Peyer's patch (tissue), 4 donors: ENCODE measurements at regions not wholly inside any gene's neighbourhood (a gene's known extent, or its start where the extent isn't known, plus 50 kb on each side); places are given as distances from the start of the nearest gene placed in this dataset.

Experiments used
- DNase-seq, 3 donors: peaks; one replicate each; pipeline ENCODE4 v3.0.0-alpha.2; 2017 to 2019
- H3K27ac ChIP-seq, 4 donors: fragments of 200-600 bp; sonication (generic); one replicate each; pipeline ENCODE4 v1.5.1; 2016 to 2019
- H3K27me3 ChIP-seq, 2 donors: fragments of 200-600 bp; sonication (generic); one replicate each; pipeline ENCODE4 v1.5.1; 2019
- H3K36me3 ChIP-seq, 3 donors: fragments of 200-600 bp; sonication (generic); one replicate each; pipeline ENCODE4 v1.5.1; 2016 to 2019
- H3K4me1 ChIP-seq, 4 donors: fragments of 200-600 bp; sonication (generic); one replicate each; pipeline ENCODE4 v1.5.1; 2016 to 2019
- H3K4me3 ChIP-seq, 4 donors: fragments of 200-600 bp; sonication (generic); 1 replicate in 3 of 4; 2 replicates in 1 of 4; pipeline ENCODE4 v1.5.1; 2016 to 2019; ENCODE audit warnings: mild to moderate bottlenecking in 1 of 4
- H3K9me3 ChIP-seq, 4 donors: fragments of 200-600 bp; sonication (generic); one replicate each; pipeline ENCODE4 v1.5.1; 2016 to 2019; ENCODE audit warnings: mild to moderate bottlenecking in 1 of 4
- CTCF ChIP-seq, 6 experiments: fragments of 450-650 bp in 4 of 6; fragments of 200-600 bp in 2 of 6; sonication (generic) in 1 of 6; IDR thresholded peaks; one replicate each; pipeline ENCODE4 v1.5.1; 2017 to 2019; ENCODE audit warnings: antibody characterized with exemption in 6 of 6, mild to moderate bottlenecking in 3 of 6, moderate library complexity in 1 of 6
- POLR2A ChIP-seq, 2 donors: fragments of 450-650 bp; IDR thresholded peaks; one replicate each; pipeline ENCODE4 v1.5.1; 2017; ENCODE audit warnings: antibody characterized with exemption in 2 of 2, mild to moderate bottlenecking in 2 of 2, moderate library complexity in 2 of 2

- Histone ChIP-seq H3K27me3 (no peaks in the 10 kb centered on the region), H3K4me1 (peaks cover 3 to 43% (median 18%) of the 10 kb centered on the region in 4 donors), H3K4me3 (no peak overlapping the region), H3K9me3 (no peaks in the 10 kb centered on the region), H3K27ac (peak overlapping the region; percentile 46 to 81 (median 76)), H3K36me3 (no peaks in the 10 kb centered on the region)
- TF ChIP-seq CTCF (IDR thresholded peaks at IDR 0.05) (no peak), POLR2A (IDR thresholded peaks at IDR 0.05) (no peak)
- peak in 1 of 3 donors; percentile 71 for DNase-seq
These were observed 198.2 kb upstream of the PLEKHG7 start for GRCh38 chr12:92504594-92504981.

- H3K4me3 ChIP-seq, result no peak overlapping the region
- H3K27me3 ChIP-seq, result no peaks in the 10 kb centered on the region
- no peaks in the 10 kb centered on the region for H3K9me3 ChIP-seq
- TF ChIP-seq CTCF (IDR thresholded peaks at IDR 0.05), result no peak
- no peak for TF ChIP-seq POLR2A (IDR thresholded peaks at IDR 0.05)
- peak overlapping the region; percentile 46 to 81 (median 76) for H3K27ac ChIP-seq
- H3K36me3 ChIP-seq, result no peaks in the 10 kb centered on the region
- peaks cover 3 to 43% (median 18%) of the 10 kb centered on the region in 4 donors for H3K4me1 ChIP-seq
- no peak for DNase-seq
These were observed 198.7 kb upstream of the PLEKHG7 start for GRCh38 chr12:92503971-92504593.

- H3K27me3 ChIP-seq, result no peaks in the 10 kb centered on the region
- peaks cover 3 to 43% (median 18%) of the 10 kb centered on the region in 4 donors for H3K4me1 ChIP-seq
- H3K4me3 ChIP-seq, result no peak overlapping the region
- TF ChIP-seq CTCF (IDR thresholded peaks at IDR 0.05) (no peak), POLR2A (IDR thresholded peaks at IDR 0.05) (no peak)
- H3K9me3 ChIP-seq, result no peaks in the 10 kb centered on the region
- peak overlapping the region; percentile 46 to 81 (median 76) for H3K27ac ChIP-seq
- H3K36me3 ChIP-seq, result no peaks in the 10 kb centered on the region
- DNase-seq, result no peak
These were observed 199.5 kb upstream of the PLEKHG7 start for GRCh38 chr12:92503029-92503931.

- H3K4me1 ChIP-seq, result peaks cover 3 to 43% (median 18%) of the 10 kb centered on the region in 4 donors
- DNase-seq, result peak in 2 of 3 donors; percentile 55 to 56
- H3K9me3 ChIP-seq, result no peaks in the 10 kb centered on the region
- H3K27me3 ChIP-seq, result no peaks in the 10 kb centered on the region
- no peaks in the 10 kb centered on the region for H3K36me3 ChIP-seq
- H3K27ac ChIP-seq, result peak overlapping the region; percentile 46 to 81 (median 76)
- no peak overlapping the region for H3K4me3 ChIP-seq
- TF ChIP-seq CTCF (IDR thresholded peaks at IDR 0.05) (peak in 5 of 6 experiments; percentile 5 to 52 (median 40)), POLR2A (IDR thresholded peaks at IDR 0.05) (no peak)
These were observed 200.3 kb upstream of the PLEKHG7 start for GRCh38 chr12:92502417-92503028.

- Histone ChIP-seq H3K4me1 (no peaks in the 10 kb centered on the region), H3K27me3 (no peaks in the 10 kb centered on the region), H3K4me3 (no peak overlapping the region), H3K36me3 (no peaks in the 10 kb centered on the region), H3K27ac (no peak overlapping the region), H3K9me3 (no peaks in the 10 kb centered on the region)
- TF ChIP-seq POLR2A (IDR thresholded peaks at IDR 0.05) (no peak), CTCF (IDR thresholded peaks at IDR 0.05) (no peak)
- no peak for DNase-seq
These were observed 206.0 kb upstream of the PLEKHG7 start for GRCh38 chr12:92496790-92497189.
